SJSA1 (cell line): ENCODE measurements at regions not wholly inside any gene's neighbourhood (a gene's known extent, or its start where the extent isn't known, plus 50 kb on each side); places are given as distances from the start of the nearest gene placed in this dataset.

ENCODE experiments used
- DNase-seq, 2 experiments: peaks; one replicate each; pipeline ENCODE4 v3.0.0-alpha.2; 2015 to 2020; ENCODE audit warnings: low spot score in 2 of 2, low read depth in 1 of 2
- H3K27ac ChIP-seq: fragments of 250-450 bp; sonication (Bioruptor Pico); 2 replicates; pipeline ENCODE4 v1.5.1; 2020; ENCODE audit warnings: mild to moderate bottlenecking, moderate library complexity
- H3K27me3 ChIP-seq: fragments of 250-450 bp; sonication (Bioruptor Pico); replicated peaks from 2 replicates; pipeline ENCODE4 v1.5.1; 2020; ENCODE audit warnings: mild to moderate bottlenecking, moderate library complexity
- H3K36me3 ChIP-seq: fragments of 250-450 bp; sonication (Bioruptor Pico); 2 replicates; pipeline ENCODE4 v1.5.1; 2020; ENCODE audit warnings: mild to moderate bottlenecking
- H3K4me1 ChIP-seq: fragments of 250-450 bp; sonication (Bioruptor Pico); replicated peaks from 2 replicates; pipeline ENCODE4 v1.6.1; 2021; ENCODE audit warnings: mild to moderate bottlenecking
- H3K4me3 ChIP-seq: fragments of 250-450 bp; sonication (Bioruptor Pico); 2 replicates; pipeline ENCODE4 v1.5.1; 2020; ENCODE audit warnings: mild to moderate bottlenecking
- H3K9me3 ChIP-seq: fragments of 250-450 bp; sonication (Bioruptor Pico); replicated peaks from 2 replicates; pipeline ENCODE4 v1.5.1; 2020; ENCODE audit warnings: mild to moderate bottlenecking

DNA sequence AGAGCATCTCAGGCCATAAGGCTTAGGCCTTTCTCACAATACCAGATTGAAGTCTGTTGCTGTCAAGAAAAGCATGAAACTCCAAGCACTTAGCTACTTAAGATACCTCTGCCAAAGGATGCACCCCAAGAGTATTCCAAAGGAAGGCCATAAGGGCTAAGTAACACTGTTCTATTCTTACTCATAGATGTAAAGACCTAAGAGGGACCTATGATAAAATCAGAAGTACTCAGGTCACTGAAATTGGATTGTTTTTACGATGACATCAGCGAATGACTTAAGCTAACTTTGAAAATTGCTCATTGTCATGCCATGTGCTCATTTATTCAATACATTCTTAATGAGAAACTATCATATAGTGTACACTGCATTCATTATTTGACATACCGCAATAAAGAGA lies 172.8 kb downstream of the KCNA4 start:
- H3K4me1 ChIP-seq = no peaks in the 10 kb centered on the region

DNA sequence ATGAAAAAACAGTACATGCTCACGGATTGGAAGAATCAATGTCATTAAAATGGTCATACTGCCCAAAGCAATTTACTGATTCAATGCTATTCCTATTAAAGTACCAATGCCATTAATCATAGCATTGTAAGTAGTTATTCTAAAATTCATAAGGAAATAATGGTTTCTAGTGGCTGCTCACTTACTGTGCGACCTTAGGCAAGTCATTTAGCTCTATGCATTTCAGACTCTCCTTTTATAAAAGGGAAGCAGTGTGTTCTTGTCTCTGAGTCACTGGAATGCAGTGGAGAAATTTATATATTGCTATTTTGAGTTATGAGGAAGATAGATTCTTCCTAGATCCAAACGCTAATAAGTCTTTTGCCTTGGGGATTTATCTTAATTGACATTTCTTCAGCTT lies 174.8 kb downstream of the KCNA4 start:
- no peak overlapping the region for H3K4me3 ChIP-seq
- DNase-seq = no peak
- H3K9me3 ChIP-seq = no peaks in the 10 kb centered on the region
- no peaks in the 10 kb centered on the region for H3K27me3 ChIP-seq
- no peaks in the 10 kb centered on the region for H3K4me1 ChIP-seq
- H3K36me3 ChIP-seq = no peaks in the 10 kb centered on the region
- H3K27ac ChIP-seq = no peak overlapping the region

More for the DNA sequence above, 172.8 kb downstream of the KCNA4 start:
- no peak for DNase-seq
- H3K9me3 ChIP-seq = no peaks in the 10 kb centered on the region
- no peaks in the 10 kb centered on the region for H3K36me3 ChIP-seq
- no peak overlapping the region for H3K4me3 ChIP-seq
- H3K27ac ChIP-seq = no peak overlapping the region
- H3K27me3 ChIP-seq = no peaks in the 10 kb centered on the region

DNA sequence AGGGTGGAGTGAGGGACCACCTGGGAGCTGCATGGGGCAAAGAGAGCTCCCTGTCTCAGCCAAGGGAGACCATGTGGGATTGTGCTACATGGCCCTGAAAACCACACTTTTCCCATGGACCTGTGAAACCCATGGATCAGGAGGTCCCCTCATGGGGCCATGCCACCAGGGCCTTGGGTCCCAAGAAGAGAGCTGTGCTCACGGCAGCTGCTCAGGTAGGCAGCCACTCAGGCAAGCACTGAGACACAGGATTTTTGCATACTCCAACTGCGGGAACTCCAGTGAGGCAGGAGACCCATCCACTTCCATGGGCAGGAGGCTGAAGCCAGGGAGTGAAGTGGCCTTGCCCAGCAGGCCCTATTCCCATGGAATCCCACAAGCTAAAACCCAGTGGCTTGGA lies 190.0 kb downstream of the KCNA4 start:
- H3K27ac ChIP-seq = no peak overlapping the region
- no peaks in the 10 kb centered on the region; the same call in 1 of the 2 replicates for H3K9me3 ChIP-seq
- H3K27me3 ChIP-seq = no peaks in the 10 kb centered on the region
- no peaks in the 10 kb centered on the region for H3K36me3 ChIP-seq
- no peak for DNase-seq
- H3K4me3 ChIP-seq = no peak overlapping the region
- no peaks in the 10 kb centered on the region for H3K4me1 ChIP-seq

DNA sequence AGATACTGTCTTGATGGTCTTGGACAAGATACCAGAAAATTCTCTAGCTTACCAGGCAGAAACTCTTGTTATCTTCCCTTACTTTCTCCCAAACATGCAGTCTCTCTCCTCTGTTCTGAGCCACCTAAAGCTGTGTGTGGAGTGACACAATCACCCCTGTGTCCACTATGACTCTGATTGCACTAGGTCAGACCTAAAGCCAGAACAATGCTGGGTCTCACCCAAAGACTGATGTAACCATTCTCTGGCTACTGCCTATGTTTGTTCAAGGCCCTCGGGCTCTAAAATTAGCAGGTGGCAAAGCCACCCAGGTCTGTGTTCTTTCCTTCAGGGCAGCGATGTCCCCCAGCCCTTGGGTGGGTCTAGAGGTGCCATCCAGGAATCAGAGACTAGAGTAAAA lies 200.5 kb downstream of the KCNA4 start:
- H3K4me1 ChIP-seq = no peaks in the 10 kb centered on the region

DNA sequence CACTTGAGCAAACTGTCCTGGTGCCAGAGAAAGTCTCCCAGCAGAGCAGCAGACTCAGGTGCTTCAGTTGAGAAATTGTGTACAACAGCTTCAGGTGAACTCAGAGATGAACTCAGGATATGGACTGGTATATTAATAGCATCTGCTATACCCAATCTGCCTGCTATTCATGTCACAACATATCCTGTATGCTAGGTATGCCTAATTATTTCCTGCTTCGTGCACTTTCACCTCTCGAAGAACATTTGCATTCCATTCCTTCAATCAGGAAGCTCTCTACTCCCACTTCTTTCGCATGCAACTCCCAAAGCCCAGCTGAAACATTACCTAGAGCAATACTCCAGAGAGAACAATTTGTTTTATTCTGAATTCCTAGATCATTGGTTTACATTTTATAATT lies 207.7 kb downstream of the KCNA4 start:
- Histone ChIP-seq H3K27me3 (no peaks in the 10 kb centered on the region), H3K4me3 (no peak overlapping the region)

More for the DNA sequence above, 200.5 kb downstream of the KCNA4 start:
- no peak overlapping the region for H3K27ac ChIP-seq
- no peak for DNase-seq
- no peaks in the 10 kb centered on the region for H3K36me3 ChIP-seq
- H3K4me3 ChIP-seq = no peak overlapping the region
- H3K27me3 ChIP-seq = no peaks in the 10 kb centered on the region; the same call in 1 of the 2 replicates
- no peaks in the 10 kb centered on the region for H3K9me3 ChIP-seq

DNA sequence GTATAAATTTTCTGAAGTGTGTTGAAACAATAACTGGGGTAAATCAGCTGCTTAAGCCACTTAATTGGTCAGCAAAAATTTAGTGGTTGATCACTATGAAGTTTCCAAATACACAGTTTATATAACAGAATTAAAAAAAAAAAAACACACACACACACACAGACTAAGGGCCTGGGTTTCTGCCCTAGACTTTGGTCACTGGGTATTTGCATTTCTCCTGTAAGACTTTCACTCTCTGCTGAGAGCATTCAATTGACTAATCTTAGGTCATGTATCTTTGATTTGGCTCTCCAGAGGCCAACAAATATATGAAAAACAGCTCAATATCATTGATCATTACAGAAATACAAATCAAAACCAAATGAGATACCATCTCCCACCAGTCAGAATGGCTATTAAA lies 214.3 kb downstream of the KCNA4 start:
- Histone ChIP-seq H3K36me3 (no peaks in the 10 kb centered on the region), H3K4me1 (no peaks in the 10 kb centered on the region), H3K27ac (no peak overlapping the region), H3K4me3 (no peak overlapping the region), H3K9me3 (no peaks in the 10 kb centered on the region), H3K27me3 (no peaks in the 10 kb centered on the region)
- DNase-seq = no peak

More for the DNA sequence above, 207.7 kb downstream of the KCNA4 start:
- DNase-seq = no peak
- H3K27ac ChIP-seq = no peak overlapping the region
- H3K4me1 ChIP-seq = no peaks in the 10 kb centered on the region
- no peaks in the 10 kb centered on the region for H3K36me3 ChIP-seq
- H3K9me3 ChIP-seq = no peaks in the 10 kb centered on the region

DNA sequence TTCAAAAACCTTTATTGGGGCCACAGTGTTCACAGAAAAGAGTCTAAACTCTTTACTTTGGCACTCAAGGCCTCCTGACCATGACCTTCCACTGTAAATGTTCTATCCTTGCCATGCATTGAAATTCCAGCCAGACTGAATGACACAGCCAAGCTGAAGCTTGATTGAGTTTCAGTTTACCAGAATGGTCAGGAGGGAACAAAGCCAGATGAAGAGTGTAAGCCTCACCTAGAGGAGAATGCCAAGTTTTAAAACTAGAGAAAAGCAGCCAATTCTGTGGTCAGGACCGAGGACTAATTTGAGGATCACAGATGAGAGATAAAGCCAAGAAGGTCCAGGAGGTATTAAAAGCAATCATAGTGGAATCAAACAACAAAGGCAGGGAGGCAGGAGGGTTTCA lies 215.3 kb downstream of the KCNA4 start:
- no peak for DNase-seq
- no peaks in the 10 kb centered on the region for H3K4me1 ChIP-seq
- no peaks in the 10 kb centered on the region for H3K27me3 ChIP-seq
- H3K27ac ChIP-seq = no peak overlapping the region
- no peaks in the 10 kb centered on the region for H3K36me3 ChIP-seq
- H3K9me3 ChIP-seq = no peaks in the 10 kb centered on the region
- no peak overlapping the region for H3K4me3 ChIP-seq

DNA sequence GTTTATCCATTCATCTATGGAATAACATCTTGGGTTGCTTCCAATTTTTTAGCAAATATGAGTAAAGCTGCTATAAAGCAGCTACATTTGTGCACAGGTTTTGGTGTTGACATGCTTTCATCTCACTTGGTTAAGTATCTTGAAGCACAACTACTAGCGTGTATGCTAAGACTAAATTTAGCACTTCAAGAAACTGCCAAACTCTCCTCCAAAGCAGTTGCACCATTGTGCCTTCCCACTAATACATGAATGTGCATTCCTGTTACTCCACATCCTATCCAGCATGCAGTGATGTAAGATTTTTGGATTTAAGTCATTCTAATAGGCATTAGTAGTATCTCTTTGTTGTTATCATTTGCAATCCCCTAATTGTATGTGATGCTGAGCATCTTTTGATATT lies 230.7 kb downstream of the KCNA4 start:
- Histone ChIP-seq H3K27ac (no peak overlapping the region), H3K36me3 (no peaks in the 10 kb centered on the region), H3K27me3 (no peaks in the 10 kb centered on the region), H3K4me3 (no peak overlapping the region), H3K9me3 (no peaks in the 10 kb centered on the region), H3K4me1 (no peaks in the 10 kb centered on the region)
- no peak for DNase-seq

DNA sequence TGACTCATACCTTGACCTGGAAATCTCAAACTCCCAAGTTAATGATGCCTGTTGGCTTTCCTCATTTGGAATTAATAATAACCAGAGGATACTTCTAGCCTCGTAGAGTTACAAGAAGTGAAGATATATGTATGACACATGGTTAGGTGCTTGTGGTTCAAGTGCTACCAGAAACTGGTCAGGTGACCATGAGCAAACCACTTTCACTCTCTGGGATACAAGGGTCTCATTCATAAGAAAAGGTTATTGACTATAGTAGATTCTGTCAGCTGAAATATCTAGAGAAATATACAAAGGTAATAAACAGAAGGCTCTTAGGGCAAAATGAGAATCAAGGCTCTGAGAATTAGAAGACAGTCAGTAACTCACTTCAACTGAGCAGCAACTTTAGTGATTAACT lies 233.3 kb downstream of the KCNA4 start:
- no peaks in the 10 kb centered on the region for H3K27me3 ChIP-seq
- DNase-seq = no peak
- no peaks in the 10 kb centered on the region for H3K4me1 ChIP-seq
- H3K27ac ChIP-seq = no peak overlapping the region
- no peaks in the 10 kb centered on the region for H3K9me3 ChIP-seq
- H3K36me3 ChIP-seq = no peaks in the 10 kb centered on the region
- no peak overlapping the region for H3K4me3 ChIP-seq

DNA sequence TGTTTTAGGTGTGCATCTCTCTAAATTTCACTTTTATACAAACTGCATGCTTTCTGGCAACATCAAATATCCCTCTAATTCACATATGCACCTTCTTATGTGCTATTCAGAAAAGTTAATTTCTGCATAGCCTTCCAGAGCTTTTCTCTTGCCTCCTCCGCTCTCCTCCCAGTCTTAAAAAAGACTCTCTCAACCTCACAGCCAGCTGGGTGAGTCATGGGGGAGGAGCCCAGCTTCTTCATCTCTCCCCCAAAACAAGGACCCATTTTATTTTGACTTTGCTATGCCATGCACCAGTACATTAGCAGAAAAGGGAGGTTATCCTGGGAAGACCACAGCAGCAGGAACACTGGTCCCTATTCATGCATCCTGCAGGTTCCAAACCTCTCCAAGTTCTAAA lies 234.4 kb downstream of the KCNA4 start:
- Histone ChIP-seq H3K27me3 (no peaks in the 10 kb centered on the region), H3K4me1 (no peaks in the 10 kb centered on the region), H3K36me3 (no peaks in the 10 kb centered on the region), H3K27ac (no peak overlapping the region), H3K4me3 (no peak overlapping the region), H3K9me3 (no peaks in the 10 kb centered on the region)
- no peak for DNase-seq

DNA sequence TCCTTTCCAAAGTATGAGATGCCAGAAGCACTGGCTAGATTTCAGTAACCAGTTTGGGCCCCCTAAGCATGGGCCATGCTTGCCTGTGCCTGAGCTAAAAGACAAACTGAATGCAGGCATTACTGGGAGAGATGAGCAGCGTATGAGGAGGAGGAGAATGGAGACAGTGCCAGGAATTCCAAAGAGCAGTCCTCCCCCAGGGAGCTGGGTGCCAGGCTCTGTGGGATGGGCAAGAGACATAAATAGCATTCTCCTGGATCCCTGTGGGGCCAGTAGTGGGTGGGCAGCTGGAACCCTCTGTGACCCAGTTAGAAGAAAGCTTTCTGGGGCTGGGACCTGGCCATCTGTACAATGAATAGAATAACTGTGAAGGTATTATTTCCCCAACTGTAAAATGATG lies 235.6 kb downstream of the KCNA4 start:
- Histone ChIP-seq H3K27me3 (no peaks in the 10 kb centered on the region), H3K4me3 (no peak overlapping the region), H3K27ac (no peak overlapping the region), H3K9me3 (no peaks in the 10 kb centered on the region), H3K36me3 (no peaks in the 10 kb centered on the region), H3K4me1 (no peaks in the 10 kb centered on the region)
- no peak for DNase-seq

DNA sequence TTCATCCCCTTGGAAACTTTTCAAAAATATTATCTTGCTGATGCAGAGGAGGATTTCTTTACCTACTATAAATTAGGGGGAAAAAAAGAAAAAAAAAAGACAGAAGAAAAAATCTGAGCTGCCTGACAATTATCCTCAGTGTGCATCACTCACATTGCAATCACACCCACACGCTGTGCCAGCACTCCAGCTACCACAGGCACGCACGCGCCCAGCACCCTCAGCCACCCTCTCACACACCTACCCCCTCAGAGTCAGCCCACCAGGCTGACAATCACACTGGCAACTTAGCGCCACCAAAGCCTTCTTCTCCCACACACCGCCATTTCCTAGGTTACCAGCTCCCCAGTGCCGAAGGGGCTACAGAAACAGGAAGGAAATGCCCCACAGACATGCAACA lies 236.1 kb downstream of the KCNA4 start:
- H3K27ac ChIP-seq = no peak overlapping the region
- H3K4me1 ChIP-seq = no peaks in the 10 kb centered on the region
- no peak overlapping the region for H3K4me3 ChIP-seq
- H3K36me3 ChIP-seq = no peaks in the 10 kb centered on the region
- no peak for DNase-seq
- no peaks in the 10 kb centered on the region for H3K9me3 ChIP-seq
- no peaks in the 10 kb centered on the region for H3K27me3 ChIP-seq

DNA sequence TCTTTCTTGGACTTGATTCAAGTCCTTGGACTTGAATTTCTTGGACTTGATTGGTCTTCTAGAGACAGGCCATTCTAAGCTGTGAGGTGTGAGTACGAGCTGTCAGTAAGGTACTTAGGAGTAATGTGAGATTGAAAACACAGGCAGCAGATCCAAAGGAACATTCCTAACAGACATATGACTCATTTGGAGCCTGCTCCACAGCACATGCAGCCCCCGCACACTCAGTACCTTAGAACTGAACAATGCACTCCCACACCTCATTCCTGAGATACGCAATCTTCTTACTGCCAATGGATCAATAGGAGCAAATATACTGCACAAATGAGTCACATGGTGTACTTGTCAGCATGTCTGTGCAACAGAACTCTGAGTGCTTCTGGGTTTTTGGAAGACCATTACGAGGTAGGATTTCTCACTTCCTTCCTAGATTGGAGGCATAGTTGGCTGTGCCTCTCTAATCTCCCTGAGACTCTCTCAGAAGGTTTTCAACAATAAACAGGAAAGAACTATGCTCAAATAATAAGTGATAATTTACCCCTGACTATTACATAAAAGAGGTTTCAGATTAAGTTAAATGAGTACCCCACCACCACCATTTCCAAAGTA lies 243.1 kb downstream of the KCNA4 start:
- Histone ChIP-seq H3K36me3 (no peaks in the 10 kb centered on the region), H3K4me3 (no peak overlapping the region), H3K4me1 (no peaks in the 10 kb centered on the region), H3K27ac (no peak overlapping the region), H3K9me3 (no peaks in the 10 kb centered on the region), H3K27me3 (no peaks in the 10 kb centered on the region)
- no peak for DNase-seq

DNA sequence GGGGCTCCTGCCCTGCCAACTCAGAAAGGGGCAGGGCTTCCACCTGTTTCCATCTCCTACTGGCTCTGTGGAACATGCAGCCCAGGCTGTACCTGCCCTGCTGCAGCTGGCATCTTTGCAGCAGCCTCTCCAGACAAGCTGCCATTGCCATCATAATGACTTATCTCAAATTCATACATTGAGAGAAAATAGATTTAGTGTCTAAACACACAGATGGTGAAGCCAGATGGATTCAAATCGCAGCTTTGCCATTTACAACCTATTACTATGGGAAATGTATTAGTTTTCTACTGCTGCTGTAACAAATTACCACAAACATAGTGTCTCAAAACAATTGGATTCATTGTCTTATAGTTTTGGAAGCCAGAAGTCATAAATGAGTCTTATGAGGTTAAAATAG lies 260.0 kb downstream of the KCNA4 start:
- Histone ChIP-seq H3K36me3 (no peaks in the 10 kb centered on the region), H3K27ac (no peak overlapping the region), H3K9me3 (no peaks in the 10 kb centered on the region), H3K4me1 (no peaks in the 10 kb centered on the region), H3K27me3 (peaks cover 2% of the 10 kb centered on the region; the same call in 1 of the 2 replicates), H3K4me3 (no peak overlapping the region)
- DNase-seq = no peak

DNA sequence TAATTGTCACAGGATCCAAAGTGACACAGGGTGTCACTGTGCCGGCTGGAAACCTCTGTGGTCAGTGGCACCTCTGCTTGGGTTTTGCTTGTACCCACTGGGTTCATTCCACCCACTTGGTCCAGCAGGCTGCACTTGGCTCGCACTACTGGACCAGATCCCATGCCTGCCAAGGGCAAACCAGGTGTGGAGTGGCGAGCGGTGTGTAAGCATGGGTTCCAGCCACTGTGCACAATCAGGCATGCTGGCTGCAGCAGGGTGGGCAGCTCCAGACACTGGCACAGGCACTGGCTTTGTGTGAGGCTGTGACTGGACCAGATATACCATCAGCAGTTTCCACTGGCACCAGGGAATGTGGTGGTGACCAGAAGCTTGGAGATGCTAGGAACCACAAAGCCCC lies 261.4 kb downstream of the KCNA4 start:
- no peak overlapping the region for H3K27ac ChIP-seq
- no peak overlapping the region for H3K4me3 ChIP-seq
- no peaks in the 10 kb centered on the region for H3K4me1 ChIP-seq
- DNase-seq = no peak
- no peaks in the 10 kb centered on the region for H3K36me3 ChIP-seq
- H3K27me3 ChIP-seq = no peaks in the 10 kb centered on the region; the same call in 1 of the 2 replicates
- H3K9me3 ChIP-seq = no peaks in the 10 kb centered on the region
